SK-N-SH treated with all-trans-retinoic acid at 6 μM for 48 hours (cell line): ENCODE measurements at regions not wholly inside any gene's neighbourhood (a gene's known extent, or its start where the extent isn't known, plus 50 kb on each side); places are given as distances from the start of the nearest gene placed in this dataset.

Experiments used
- ATAC-seq: fragments of 200-7000 bp; cut with Tn5 transposase; 3 replicates; pipeline ENCODE4 v1.9.1; 2020; ENCODE audit warnings: mild to moderate bottlenecking, moderate library complexity
- ARNTL ChIP-seq: fragments of 450-650 bp; formaldehyde crosslinking; IDR thresholded peaks from 2 replicates; pipeline ENCODE4 v1.5.0; 2020; ENCODE audit warnings: low read depth, mild to moderate bottlenecking, moderate library complexity, borderline replicate concordance
- BACH2 ChIP-seq: fragments of 250-450 bp; sonication (Bioruptor Pico); IDR thresholded peaks from 2 replicates; pipeline ENCODE4 v1.9.0; 2021; ENCODE audit warnings: mild to moderate bottlenecking, borderline replicate concordance
- CSDC2 ChIP-seq: fragments of 250-450 bp; sonication (Bioruptor Pico); IDR thresholded peaks from 2 replicates; pipeline ENCODE4 v1.5.0; 2020; ENCODE audit warnings: mild to moderate bottlenecking, moderate library complexity
- ESRRG ChIP-seq: fragments of 250-450 bp; sonication (Bioruptor Pico); IDR thresholded peaks from 2 replicates; pipeline ENCODE4 v1.6.1; 2021; ENCODE audit warnings: mild to moderate bottlenecking
- GLIS3 ChIP-seq: fragments of 250-450 bp; sonication (Bioruptor Pico); IDR thresholded peaks from 2 replicates; pipeline ENCODE4 v1.5.0; 2020; ENCODE audit warnings: mild to moderate bottlenecking, moderate library complexity
- ISL1 ChIP-seq: fragments of 250-450 bp; sonication (Bioruptor Pico); IDR thresholded peaks from 2 replicates; pipeline ENCODE4 v2.1.2; 2022; ENCODE audit warnings: mild to moderate bottlenecking, moderate library complexity
- OSR1 ChIP-seq: fragments of 250-450 bp; sonication (Bioruptor Pico); IDR thresholded peaks from 2 replicates; pipeline ENCODE4 v1.8.0; 2022; ENCODE audit warnings: moderate library complexity, mild to moderate bottlenecking, inconsistent platforms
- POU6F1 ChIP-seq: fragments of 250-450 bp; sonication (Bioruptor Pico); IDR thresholded peaks from 2 replicates; pipeline ENCODE4 v1.8.0; 2021; ENCODE audit warnings: low read depth, mild to moderate bottlenecking, moderate library complexity, borderline replicate concordance
- PPARA ChIP-seq: fragments of 250-450 bp; sonication (Bioruptor Pico); IDR thresholded peaks from 2 replicates; pipeline ENCODE4 v1.5.0; 2020; ENCODE audit warnings: mild to moderate bottlenecking, borderline replicate concordance
- RARB ChIP-seq: fragments of 250-450 bp; sonication (Bioruptor Pico); IDR thresholded peaks from 2 replicates; pipeline ENCODE4 v1.8.0; 2021; ENCODE audit warnings: mild to moderate bottlenecking, moderate library complexity
- SNAI2 ChIP-seq: fragments of 250-450 bp; sonication (Bioruptor Pico); IDR thresholded peaks from 2 replicates; pipeline ENCODE4 v1.5.0; 2020; ENCODE audit warnings: mild to moderate bottlenecking, moderate library complexity
- TCF4 ChIP-seq: fragments of 250-450 bp; sonication (Bioruptor Pico); IDR thresholded peaks from 2 replicates; pipeline ENCODE4 v1.8.0; 2021; ENCODE audit warnings: mild to moderate bottlenecking, moderate library complexity, borderline replicate concordance
- TOX ChIP-seq: fragments of 250-450 bp; sonication (Bioruptor Pico); IDR thresholded peaks from 2 replicates; pipeline ENCODE4 v1.8.0; 2021; ENCODE audit warnings: mild to moderate bottlenecking, moderate library complexity, borderline replicate concordance
- TSHZ2 ChIP-seq: fragments of 250-450 bp; sonication (Bioruptor Pico); IDR thresholded peaks from 2 replicates; pipeline ENCODE4 v1.5.0; 2020; ENCODE audit warnings: mild to moderate bottlenecking, moderate library complexity
- ZC3H10 ChIP-seq: fragments of 250-450 bp; sonication (Bioruptor Pico); IDR thresholded peaks from 2 replicates; pipeline ENCODE4 v1.5.1; 2021; ENCODE audit warnings: mild to moderate bottlenecking, moderate library complexity
- ZFP3 ChIP-seq: fragments of 250-450 bp; sonication (Bioruptor Pico); IDR thresholded peaks from 2 replicates; pipeline ENCODE4 v1.5.0; 2020; ENCODE audit warnings: mild to moderate bottlenecking, moderate library complexity
- ZFP30 ChIP-seq: fragments of 450-650 bp; formaldehyde crosslinking; IDR thresholded peaks from 2 replicates; pipeline ENCODE4 v1.5.0; 2022; ENCODE audit warnings: mild to moderate bottlenecking, moderate library complexity
- ZNF565 ChIP-seq: fragments of 450-650 bp; formaldehyde crosslinking; conservative IDR thresholded peaks from 2 replicates; pipeline ENCODE4 v1.5.0; 2020; ENCODE audit warnings: low read depth, mild to moderate bottlenecking, moderate library complexity
- ZNF70 ChIP-seq: fragments of 450-650 bp; formaldehyde crosslinking; IDR thresholded peaks from 2 replicates; pipeline ENCODE4 v1.5.0; 2020; ENCODE audit warnings: mild to moderate bottlenecking, moderate library complexity
- ZNF8 ChIP-seq: fragments of 450-650 bp; formaldehyde crosslinking; IDR thresholded peaks from 2 replicates; pipeline ENCODE4 v1.5.0; 2020; ENCODE audit warnings: mild to moderate bottlenecking, moderate library complexity
- TF ChIP-seq, protein P1 (sequence below): fragments of 250-450 bp; sonication (Bioruptor Pico); IDR thresholded peaks from 2 replicates; pipeline ENCODE4 v1.8.0; 2020; ENCODE audit warnings: mild to moderate bottlenecking, moderate library complexity, borderline replicate concordance
- TF ChIP-seq, protein P2 (sequence below): fragments of 250-450 bp; sonication (Bioruptor Pico); IDR thresholded peaks from 2 replicates; pipeline ENCODE4 v1.5.1; 2021; ENCODE audit warnings: mild to moderate bottlenecking, moderate library complexity

DNA sequence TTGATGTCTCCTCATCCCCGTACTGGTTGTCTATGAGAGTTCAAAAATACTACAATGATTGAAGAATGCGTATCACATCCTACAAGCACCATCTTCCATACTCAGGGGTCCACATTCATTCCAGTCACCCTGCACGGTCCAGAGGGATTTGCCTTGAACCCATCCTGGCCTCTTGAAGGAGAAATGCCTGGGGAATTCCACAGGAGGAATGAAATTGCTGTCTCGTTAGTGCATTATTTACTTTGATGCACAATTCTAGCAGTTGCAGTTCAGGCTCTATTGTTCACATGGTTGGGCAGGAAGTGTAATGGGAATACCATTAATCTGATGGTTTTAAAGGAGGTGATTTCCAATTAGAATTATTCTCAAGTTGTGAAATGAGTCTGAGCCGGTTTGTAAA, 369.1 kb upstream of the XYLT1 start:
- TF ChIP-seq ISL1 (CRISPR knock-in tag) = no peak
- TF ChIP-seq SNAI2 (CRISPR knock-in tag) = no peak
- TF ChIP-seq ZC3H10 (CRISPR knock-in tag) = no peak
- no peak for TF ChIP-seq ZNF565
- no peak for TF ChIP-seq ZNF70 (CRISPR knock-in tag)
- TF ChIP-seq, protein P1, sequence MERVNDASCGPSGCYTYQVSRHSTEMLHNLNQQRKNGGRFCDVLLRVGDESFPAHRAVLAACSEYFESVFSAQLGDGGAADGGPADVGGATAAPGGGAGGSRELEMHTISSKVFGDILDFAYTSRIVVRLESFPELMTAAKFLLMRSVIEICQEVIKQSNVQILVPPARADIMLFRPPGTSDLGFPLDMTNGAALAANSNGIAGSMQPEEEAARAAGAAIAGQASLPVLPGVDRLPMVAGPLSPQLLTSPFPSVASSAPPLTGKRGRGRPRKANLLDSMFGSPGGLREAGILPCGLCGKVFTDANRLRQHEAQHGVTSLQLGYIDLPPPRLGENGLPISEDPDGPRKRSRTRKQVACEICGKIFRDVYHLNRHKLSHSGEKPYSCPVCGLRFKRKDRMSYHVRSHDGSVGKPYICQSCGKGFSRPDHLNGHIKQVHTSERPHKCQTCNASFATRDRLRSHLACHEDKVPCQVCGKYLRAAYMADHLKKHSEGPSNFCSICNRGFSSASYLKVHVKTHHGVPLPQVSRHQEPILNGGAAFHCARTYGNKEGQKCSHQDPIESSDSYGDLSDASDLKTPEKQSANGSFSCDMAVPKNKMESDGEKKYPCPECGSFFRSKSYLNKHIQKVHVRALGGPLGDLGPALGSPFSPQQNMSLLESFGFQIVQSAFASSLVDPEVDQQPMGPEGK (CRISPR knock-in tag) = no peak
- no peak for TF ChIP-seq TOX (CRISPR knock-in tag)
- TF ChIP-seq POU6F1 = no peak
- no peak for TF ChIP-seq PPARA (CRISPR knock-in tag)
- TF ChIP-seq ZNF8 = no peak
- TF ChIP-seq TSHZ2 = no peak
- TF ChIP-seq RARB (CRISPR knock-in tag) = no peak
- TF ChIP-seq, protein P2, sequence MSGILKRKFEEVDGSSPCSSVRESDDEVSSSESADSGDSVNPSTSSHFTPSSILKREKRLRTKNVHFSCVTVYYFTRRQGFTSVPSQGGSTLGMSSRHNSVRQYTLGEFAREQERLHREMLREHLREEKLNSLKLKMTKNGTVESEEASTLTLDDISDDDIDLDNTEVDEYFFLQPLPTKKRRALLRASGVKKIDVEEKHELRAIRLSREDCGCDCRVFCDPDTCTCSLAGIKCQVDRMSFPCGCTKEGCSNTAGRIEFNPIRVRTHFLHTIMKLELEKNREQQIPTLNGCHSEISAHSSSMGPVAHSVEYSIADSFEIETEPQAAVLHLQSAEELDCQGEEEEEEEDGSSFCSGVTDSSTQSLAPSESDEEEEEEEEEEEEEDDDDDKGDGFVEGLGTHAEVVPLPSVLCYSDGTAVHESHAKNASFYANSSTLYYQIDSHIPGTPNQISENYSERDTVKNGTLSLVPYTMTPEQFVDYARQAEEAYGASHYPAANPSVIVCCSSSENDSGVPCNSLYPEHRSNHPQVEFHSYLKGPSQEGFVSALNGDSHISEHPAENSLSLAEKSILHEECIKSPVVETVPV (CRISPR knock-in tag) = no peak
- no peak for TF ChIP-seq OSR1 (CRISPR knock-in tag)
- TF ChIP-seq TCF4 (CRISPR knock-in tag) = no peak
- TF ChIP-seq ZFP30 (CRISPR knock-in tag) = no peak
- no peak for TF ChIP-seq ESRRG
- TF ChIP-seq GLIS3 (CRISPR knock-in tag) = no peak
- ATAC-seq = no peak

DNA sequence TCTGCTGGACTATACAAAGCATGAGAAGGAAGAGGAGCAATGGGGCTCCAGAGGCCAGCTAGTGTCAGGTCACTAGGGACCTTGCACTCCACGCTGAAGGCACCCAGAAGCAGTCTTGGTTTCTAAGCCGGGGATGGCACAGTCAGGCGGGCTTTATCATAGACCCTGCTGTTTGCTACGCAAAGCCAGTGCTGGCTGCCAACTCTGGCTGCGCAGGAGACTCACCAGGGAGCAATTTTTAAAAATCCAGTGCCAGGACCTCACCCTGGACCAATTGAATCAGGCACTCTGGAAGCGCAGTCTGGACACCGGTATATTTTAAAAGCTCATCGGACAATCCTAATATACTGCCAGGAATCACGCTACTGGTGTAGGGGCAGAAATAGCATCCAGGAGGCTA, 368.5 kb upstream of the XYLT1 start:
- ATAC-seq = no peak
- TF ChIP-seq GLIS3 (CRISPR knock-in tag) (no peak), TOX (CRISPR knock-in tag) (no peak), POU6F1 (no peak), ZNF8 (no peak), ZFP3 (CRISPR knock-in tag) (no peak), CSDC2 (CRISPR knock-in tag) (no peak), ARNTL (no peak), ZNF70 (CRISPR knock-in tag) (no peak), ZFP30 (CRISPR knock-in tag) (no peak), ZNF565 (no peak), ZC3H10 (CRISPR knock-in tag) (no peak), SNAI2 (CRISPR knock-in tag) (no peak), BACH2 (no peak)
- TF ChIP-seq, protein P2 (CRISPR knock-in tag) = no peak
